HG02884 (cell line): ENCODE measurements at regions not wholly inside any gene's neighbourhood (a gene's known extent, or its start where the extent isn't known, plus 50 kb on each side); places are given as distances from the start of the nearest gene placed in this dataset.
"Not testable (repeated sequence)": the region's sequence is repeated elsewhere in the genome, so short reads cannot be mapped to it uniquely, and the experiment has no call there.

ENCODE experiments used
- ATAC-seq: cut with Tn5 transposase; IDR thresholded peaks from one replicate; pipeline ENCODE4 v1.9.1; 2021; ENCODE audit warnings: mild to moderate bottlenecking, moderate library complexity; ENCODE audit not compliant: unreplicated experiment

- ATAC-seq: no peak
Observed at GRCh38 chr10:2893991-2894390, 173.4 kb upstream of the PFKP start.

GRCh38 chr10:2893158-2893845 lies 174.0 kb upstream of the PFKP start:
- ATAC-seq: no peak

- no peak for ATAC-seq
Observed at GRCh38 chr10:2891770-2892124, 175.6 kb upstream of the PFKP start.

- ATAC-seq: no peak
Observed at GRCh38 chr10:2891073-2891769, 176.1 kb upstream of the PFKP start.

- ATAC-seq: no peak
Observed at GRCh38 chr10:2890093-2890492, 177.3 kb upstream of the PFKP start.

- no peak for ATAC-seq
Observed at GRCh38 chr10:2888403-2889004, 178.8 kb upstream of the PFKP start.

- no peak for ATAC-seq
Observed at GRCh38 chr10:2887391-2888070, 179.8 kb upstream of the PFKP start.

GRCh38 chr10:2886662-2887061 lies 180.7 kb upstream of the PFKP start:
- no peak for ATAC-seq

- ATAC-seq: no peak
Observed at GRCh38 chr10:2885288-2886278, 181.8 kb upstream of the PFKP start.

GRCh38 chr10:2883983-2884540 lies 183.3 kb upstream of the PFKP start:
- not testable (repeated sequence) for ATAC-seq

GRCh38 chr10:2883238-2883637 lies 184.1 kb upstream of the PFKP start:
- ATAC-seq: no peak

GRCh38 chr10:2882628-2883027 lies 184.7 kb upstream of the PFKP start:
- no peak for ATAC-seq

- no peak for ATAC-seq
Observed at GRCh38 chr10:2881720-2882620, 185.4 kb upstream of the PFKP start.

- ATAC-seq: not testable (repeated sequence)
Observed at GRCh38 chr10:2880050-2880449, 187.3 kb upstream of the PFKP start.

GRCh38 chr10:2878818-2879217 lies 188.5 kb upstream of the PFKP start:
- ATAC-seq: no peak

- no peak for ATAC-seq
Observed at GRCh38 chr10:2876032-2876431, 191.3 kb upstream of the PFKP start.

- no peak for ATAC-seq
Observed at GRCh38 chr10:2874963-2875362, 192.4 kb upstream of the PFKP start.

GRCh38 chr10:2873769-2874168 lies 193.6 kb upstream of the PFKP start:
- ATAC-seq: no peak

- ATAC-seq: no peak
Observed at GRCh38 chr10:2871673-2872219, 195.6 kb upstream of the PFKP start.
